HFF-Myc (cell line): ENCODE measurements at regions not wholly inside any gene's neighbourhood (a gene's known extent, or its start where the extent isn't known, plus 50 kb on each side); places are given as distances from the start of the nearest gene placed in this dataset.

Experiments used
- DNase-seq: peaks from one replicate; pipeline ENCODE4 v3.0.0-alpha.2; 2011; ENCODE audit warnings: low read depth; ENCODE audit errors: extremely low read depth
- H3K4me3 ChIP-seq: replicated peaks from 2 replicates; pipeline ENCODE4 v1.5.1; 2011; ENCODE audit warnings: low read depth, mild to moderate bottlenecking, control low read depth, low read length
- TF ChIP-seq, protein P1 (sequence below): IDR thresholded peaks from 2 replicates; pipeline ENCODE4 v1.5.1; 2012; ENCODE audit warnings: mild to moderate bottlenecking, low read depth, low read length, control low read depth; ENCODE audit errors: missing control alignments

DNA sequence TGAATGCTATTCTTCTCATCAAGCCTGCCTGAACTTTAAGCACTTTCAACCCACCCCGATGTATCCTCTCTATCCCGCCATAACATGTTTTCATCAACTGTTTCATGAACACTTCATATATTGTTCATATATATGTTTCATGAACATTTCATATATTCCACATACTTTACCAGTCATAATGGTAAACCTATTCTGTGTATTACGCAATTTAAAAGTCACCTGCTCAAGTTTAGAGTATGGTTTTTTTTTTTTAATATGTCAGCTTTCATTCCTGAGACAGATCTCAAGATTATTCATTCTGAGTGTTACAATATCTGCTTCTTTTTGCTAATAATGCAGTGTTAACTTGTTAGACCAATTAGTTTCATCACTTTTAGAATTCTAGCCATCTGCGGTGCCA, 140.7 kb downstream of the SIPA1L2 start:
- no peak overlapping the region for H3K4me3 ChIP-seq
- TF ChIP-seq, protein P1, sequence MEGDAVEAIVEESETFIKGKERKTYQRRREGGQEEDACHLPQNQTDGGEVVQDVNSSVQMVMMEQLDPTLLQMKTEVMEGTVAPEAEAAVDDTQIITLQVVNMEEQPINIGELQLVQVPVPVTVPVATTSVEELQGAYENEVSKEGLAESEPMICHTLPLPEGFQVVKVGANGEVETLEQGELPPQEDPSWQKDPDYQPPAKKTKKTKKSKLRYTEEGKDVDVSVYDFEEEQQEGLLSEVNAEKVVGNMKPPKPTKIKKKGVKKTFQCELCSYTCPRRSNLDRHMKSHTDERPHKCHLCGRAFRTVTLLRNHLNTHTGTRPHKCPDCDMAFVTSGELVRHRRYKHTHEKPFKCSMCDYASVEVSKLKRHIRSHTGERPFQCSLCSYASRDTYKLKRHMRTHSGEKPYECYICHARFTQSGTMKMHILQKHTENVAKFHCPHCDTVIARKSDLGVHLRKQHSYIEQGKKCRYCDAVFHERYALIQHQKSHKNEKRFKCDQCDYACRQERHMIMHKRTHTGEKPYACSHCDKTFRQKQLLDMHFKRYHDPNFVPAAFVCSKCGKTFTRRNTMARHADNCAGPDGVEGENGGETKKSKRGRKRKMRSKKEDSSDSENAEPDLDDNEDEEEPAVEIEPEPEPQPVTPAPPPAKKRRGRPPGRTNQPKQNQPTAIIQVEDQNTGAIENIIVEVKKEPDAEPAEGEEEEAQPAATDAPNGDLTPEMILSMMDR, result no peak
- DNase-seq, result no peak

DNA sequence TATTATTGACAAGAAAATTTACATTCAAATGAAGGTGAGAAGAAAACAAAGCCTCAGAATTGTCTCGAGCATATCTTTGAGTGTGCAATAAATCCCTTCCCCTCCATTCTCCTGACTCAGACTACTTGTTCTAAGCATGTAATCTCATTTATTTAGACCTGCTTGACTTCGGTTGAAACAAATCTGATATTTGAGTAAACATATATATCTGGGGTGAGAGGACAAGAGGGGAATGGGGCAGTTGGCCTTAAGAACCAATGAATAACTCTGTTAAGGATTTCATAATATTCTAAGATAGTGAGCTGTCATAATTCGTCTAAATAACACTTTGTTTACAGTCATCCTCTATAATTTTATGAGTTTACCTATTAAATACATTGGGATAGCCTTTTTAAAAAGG, 142.7 kb downstream of the SIPA1L2 start:
- TF ChIP-seq, protein P1, result no peak
- DNase-seq, result no peak
- no peak overlapping the region for H3K4me3 ChIP-seq

DNA sequence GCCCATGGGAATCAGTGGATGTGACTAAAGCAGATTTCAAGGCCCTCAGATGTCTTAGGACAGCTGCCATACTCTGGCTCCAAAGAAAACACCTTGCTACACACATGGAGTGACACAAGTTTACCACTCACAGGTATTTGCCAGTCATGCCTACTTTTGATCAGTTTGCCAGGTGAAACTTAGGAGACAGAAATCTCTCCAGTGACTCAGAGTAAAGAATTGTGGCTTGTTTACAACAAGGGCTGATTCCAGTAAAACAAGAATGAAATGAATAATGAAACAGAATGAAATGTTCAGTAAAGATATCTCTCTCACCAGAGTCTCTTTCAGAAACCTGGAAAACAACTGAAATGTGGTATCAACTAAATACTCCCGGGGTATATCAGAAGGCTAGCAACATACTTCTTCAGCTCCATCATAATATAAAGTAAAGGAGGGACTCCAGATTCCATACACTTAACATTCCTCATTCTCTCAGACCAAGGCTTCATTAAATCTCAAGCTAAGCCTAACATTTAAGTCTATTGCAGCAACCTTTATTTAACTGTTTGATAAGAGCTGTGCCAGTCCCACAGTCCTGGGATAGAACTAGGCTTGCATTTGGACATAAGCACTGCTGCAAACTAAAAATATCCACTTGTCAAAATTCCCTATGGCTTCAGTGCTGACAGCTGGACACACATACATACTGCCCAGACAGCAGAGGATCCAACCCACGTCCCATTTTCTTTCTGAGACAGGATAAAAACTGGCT, 143.3 kb downstream of the SIPA1L2 start:
- TF ChIP-seq, protein P1, result no peak
- no peak for DNase-seq
- H3K4me3 ChIP-seq, result no peak overlapping the region

DNA sequence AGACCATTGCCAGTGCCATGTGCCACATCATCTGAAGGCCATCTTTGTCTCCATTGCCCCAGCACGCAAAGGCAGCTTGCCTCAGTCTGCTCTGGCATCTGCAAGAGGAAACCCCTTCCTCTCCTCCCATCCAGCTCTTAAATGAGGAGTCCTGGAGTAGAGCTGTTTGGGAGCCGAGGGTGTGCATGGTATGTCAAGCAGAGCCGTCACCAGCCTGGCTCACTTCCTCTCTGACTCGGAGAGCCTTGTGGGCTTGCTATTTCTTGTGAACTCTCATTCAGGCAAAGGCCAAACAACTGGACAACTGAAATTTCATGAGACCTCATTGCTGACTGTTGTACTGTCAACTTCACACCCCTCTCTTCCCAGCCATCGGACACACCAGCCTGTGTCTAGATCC, 143.9 kb downstream of the SIPA1L2 start:
- DNase-seq, result no peak
- TF ChIP-seq, protein P1, result no peak
- no peak overlapping the region for H3K4me3 ChIP-seq

DNA sequence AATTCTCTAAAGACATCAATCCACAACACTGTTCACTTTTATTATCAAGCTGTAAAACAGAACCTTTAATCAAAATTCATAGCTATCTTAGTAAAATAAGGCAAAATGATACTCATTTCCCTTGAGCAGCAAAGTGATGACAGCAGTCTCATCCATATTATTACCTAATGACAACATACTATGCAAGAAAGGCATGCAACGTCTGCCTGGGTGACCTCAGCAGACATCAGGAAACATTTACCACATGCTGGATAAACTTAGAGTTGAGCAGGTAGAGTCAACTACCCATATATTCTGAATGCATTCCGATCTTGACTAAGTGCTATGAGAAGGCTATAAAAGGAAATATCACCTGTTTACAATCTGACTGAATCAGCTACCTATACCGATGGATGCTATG, 145.1 kb downstream of the SIPA1L2 start:
- no peak overlapping the region for H3K4me3 ChIP-seq

DNA sequence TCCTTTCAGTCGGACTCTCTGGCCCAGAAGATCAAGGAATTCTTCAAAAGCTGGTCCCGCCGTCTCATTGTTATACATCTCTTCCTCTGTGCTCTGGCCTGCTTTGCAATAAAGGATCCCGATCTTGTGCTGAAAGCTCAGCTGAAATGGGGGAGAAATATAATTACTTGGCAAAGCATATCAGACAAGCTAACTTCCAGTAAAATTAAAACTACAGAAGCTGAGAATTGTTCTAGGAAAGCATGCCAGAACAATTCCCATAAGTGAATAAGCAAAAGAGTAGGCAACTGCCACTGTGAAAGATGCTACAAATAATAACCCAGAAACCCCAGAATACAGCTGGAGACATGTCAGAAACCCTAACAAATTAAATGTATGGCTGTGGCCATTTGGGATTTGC, 146.1 kb downstream of the SIPA1L2 start:
- no peak for DNase-seq
- TF ChIP-seq, protein P1, result no peak
- H3K4me3 ChIP-seq, result no peak overlapping the region

More for the DNA sequence above, 145.1 kb downstream of the SIPA1L2 start:
- no peak for DNase-seq
- TF ChIP-seq, protein P1, result no peak

DNA sequence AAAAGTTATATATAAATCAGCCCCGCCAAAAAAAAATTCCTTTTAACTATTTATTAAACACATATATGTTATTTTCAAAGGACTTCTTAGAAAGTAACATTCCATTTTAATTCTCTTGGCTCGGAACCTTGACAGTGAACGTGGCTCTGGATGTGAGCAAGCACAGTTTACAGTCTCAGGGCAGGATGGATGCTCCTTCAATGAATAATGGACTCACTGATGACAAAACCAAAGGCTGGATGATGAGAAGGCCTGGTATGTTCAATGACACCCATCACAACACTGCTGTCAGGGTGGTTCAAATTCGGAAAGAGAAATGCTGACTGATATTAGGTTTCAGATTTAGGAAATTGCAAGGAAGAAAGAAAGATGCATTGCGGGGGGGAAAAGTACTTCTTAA, 148.8 kb downstream of the SIPA1L2 start:
- TF ChIP-seq, protein P1, result no peak
- no peak overlapping the region for H3K4me3 ChIP-seq
- DNase-seq, result no peak
